Lower lobe of right lung (tissue), 2 donors: ENCODE measurements at regions not wholly inside any gene's neighbourhood (a gene's known extent, or its start where the extent isn't known, plus 50 kb on each side); places are given as distances from the start of the nearest gene placed in this dataset.
A peak's percentile ranks its signal among the peaks of the same experiment; 100 is the strongest.
"Not testable (repeated sequence)": the region's sequence is repeated elsewhere in the genome, so short reads cannot be mapped to it uniquely, and the experiment has no call there.

Experiments used
- ATAC-seq, 2 donors: fragments of 200-7000 bp; cut with Tn5 transposase; one replicate each; pipeline ENCODE4 v1.9.1; 2020 to 2022; ENCODE audit warnings: mild to moderate bottlenecking in 2 of 2, moderate library complexity in 2 of 2
- DNase-seq: peaks from one replicate; pipeline ENCODE4 v3.0.0-alpha.2; 2020
- H3K27ac ChIP-seq: fragments of 200-600 bp; one replicate; pipeline ENCODE4 v1.8.0; 2022
- H3K27me3 ChIP-seq: fragments of 200-600 bp; one replicate; pipeline ENCODE4 v1.8.0; 2022; ENCODE audit warnings: low read depth
- H3K36me3 ChIP-seq: fragments of 200-600 bp; one replicate; pipeline ENCODE4 v1.8.0; 2022; ENCODE audit warnings: mild to moderate bottlenecking
- H3K4me1 ChIP-seq: fragments of 200-600 bp; one replicate; pipeline ENCODE4 v1.8.0; 2022
- H3K4me3 ChIP-seq: fragments of 200-600 bp; one replicate; pipeline ENCODE4 v1.8.0; 2022; ENCODE audit warnings: mild to moderate bottlenecking
- H3K9me3 ChIP-seq: fragments of 200-600 bp; one replicate; pipeline ENCODE4 v1.8.0; 2022
- intact Hi-C: fragments of 100-400 bp; cut with DNase I; formaldehyde crosslinking; loops from one replicate; pipeline ENCODE4 v1.11.0; 2022
- TF ChIP-seq, protein P1 (sequence below): fragments of 200-600 bp; IDR thresholded peaks from one replicate; pipeline ENCODE4 v1.8.0; 2022; ENCODE audit warnings: antibody characterized with exemption, mild to moderate bottlenecking
- donor health status: DM: no; HTN: yes; CAD: no; lungs with severe emphysema.

DNA sequence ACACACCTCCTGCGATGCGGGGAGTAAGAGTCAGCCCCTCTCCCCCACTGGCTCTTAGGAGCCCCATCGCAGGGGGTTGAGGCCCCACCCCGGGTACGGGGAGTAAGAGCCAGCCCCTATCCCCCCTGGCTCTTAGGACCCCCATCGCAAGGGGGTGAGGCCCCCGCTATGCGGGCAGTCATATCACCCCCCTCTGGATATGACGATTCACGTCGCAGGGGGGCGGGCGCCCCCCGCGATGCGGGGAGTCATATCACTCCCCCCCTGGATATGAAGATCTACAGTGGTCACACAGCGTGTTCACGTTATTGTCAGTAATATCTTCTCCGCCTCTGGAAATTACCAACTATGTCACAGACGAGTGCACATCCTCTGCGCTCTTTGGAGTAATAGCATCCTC, 61.1 kb downstream of the DEFB131A start:
- H3K27me3 ChIP-seq, H3K4me3 ChIP-seq, H3K4me1 ChIP-seq, ATAC-seq, H3K9me3 ChIP-seq, H3K36me3 ChIP-seq, intact Hi-C loops, H3K27ac ChIP-seq, DNase-seq: not testable (repeated sequence)

DNA sequence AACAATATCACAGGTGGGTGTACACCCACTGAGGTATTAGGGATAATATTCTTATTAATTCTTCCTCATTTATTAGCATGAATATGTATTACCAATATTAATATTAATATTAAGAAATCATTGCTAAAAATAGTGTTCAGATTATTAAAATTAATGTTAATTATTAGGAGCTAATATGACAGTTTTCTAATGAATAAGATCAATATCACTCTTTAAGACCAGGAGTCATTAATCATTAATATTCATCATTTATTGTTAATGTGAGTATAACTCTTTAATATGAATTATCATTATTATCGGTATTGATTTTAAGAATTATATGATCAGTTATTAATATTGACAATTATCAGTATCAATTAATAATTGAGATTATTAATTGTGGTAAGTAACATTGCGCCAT, 62.5 kb downstream of the DEFB131A start:
- H3K4me3 ChIP-seq, intact Hi-C loops, H3K27ac ChIP-seq, ATAC-seq, H3K27me3 ChIP-seq, H3K9me3 ChIP-seq, H3K4me1 ChIP-seq, DNase-seq, H3K36me3 ChIP-seq: not testable (repeated sequence)

DNA sequence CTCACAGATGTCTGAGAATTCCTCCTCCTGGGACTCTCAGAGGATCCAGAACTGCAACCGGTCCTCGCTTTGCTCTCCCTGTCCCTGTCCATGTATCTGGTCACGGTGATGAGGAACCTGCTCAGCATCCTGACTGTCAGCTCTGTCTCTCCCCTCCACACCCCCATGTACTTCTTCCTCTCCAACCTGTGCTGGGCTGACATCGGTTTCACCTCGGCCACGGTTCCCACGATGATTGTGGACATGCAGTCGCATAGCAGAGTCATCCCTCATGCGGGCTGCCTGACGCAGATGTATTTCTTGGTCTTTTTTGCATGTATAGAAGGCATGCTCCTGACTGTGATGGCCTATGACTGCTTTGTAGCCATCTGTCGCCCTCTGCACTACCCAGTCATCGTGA, 68.7 kb downstream of the DEFB131A start:
- intact Hi-C loops, H3K36me3 ChIP-seq: not testable (repeated sequence)

DNA sequence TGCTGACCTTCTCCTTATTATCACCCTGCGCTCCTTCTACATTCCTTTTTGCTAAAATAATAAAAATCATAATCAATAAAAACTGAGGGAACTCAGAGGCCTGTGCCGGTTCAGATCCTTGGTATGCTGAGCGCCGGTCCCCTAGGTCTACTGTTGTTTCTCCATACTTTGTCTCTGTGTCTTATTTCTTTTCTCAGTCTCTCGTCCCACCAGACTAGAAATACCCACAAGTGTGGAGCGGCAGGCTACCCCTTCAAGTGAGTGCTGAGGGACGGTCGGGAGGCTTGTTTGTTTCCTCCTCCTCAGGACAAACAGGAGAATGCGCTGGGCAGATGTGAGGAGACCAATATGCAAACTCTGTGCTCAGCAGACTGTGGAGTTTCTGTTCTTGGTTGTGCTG, 75.4 kb downstream of the DEFB131A start:
- H3K27ac ChIP-seq, ATAC-seq, H3K4me3 ChIP-seq, H3K4me1 ChIP-seq, H3K27me3 ChIP-seq, H3K36me3 ChIP-seq, H3K9me3 ChIP-seq, intact Hi-C loops, DNase-seq: not testable (repeated sequence)

More for the DNA sequence above, 68.7 kb downstream of the DEFB131A start:
- not testable (repeated sequence) for ATAC-seq, DNase-seq, H3K9me3 ChIP-seq, H3K4me1 ChIP-seq, H3K27ac ChIP-seq, H3K4me3 ChIP-seq, H3K27me3 ChIP-seq

DNA sequence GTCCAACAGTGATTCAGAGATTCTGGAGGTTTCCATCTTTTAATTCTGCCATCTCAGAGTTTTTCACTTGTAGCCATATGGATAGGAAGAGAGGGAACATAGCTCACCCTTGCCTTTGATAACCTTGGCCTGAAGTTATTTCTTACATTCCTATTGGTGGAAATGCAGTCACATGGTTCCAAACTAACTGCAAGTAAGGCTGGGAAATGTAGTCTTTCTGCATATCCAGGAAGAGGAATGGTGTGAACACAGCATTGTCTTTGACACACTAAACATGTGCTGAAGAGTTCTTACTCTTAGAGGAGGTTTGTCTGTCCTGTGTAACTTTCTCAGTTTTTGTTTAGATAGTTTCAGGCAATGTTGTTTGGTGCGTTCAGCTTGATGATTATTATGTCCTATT, 78.7 kb downstream of the DEFB131A start:
- intact Hi-C loops, DNase-seq, H3K4me3 ChIP-seq, ATAC-seq, H3K4me1 ChIP-seq, H3K9me3 ChIP-seq, H3K36me3 ChIP-seq, H3K27me3 ChIP-seq, H3K27ac ChIP-seq: not testable (repeated sequence)

DNA sequence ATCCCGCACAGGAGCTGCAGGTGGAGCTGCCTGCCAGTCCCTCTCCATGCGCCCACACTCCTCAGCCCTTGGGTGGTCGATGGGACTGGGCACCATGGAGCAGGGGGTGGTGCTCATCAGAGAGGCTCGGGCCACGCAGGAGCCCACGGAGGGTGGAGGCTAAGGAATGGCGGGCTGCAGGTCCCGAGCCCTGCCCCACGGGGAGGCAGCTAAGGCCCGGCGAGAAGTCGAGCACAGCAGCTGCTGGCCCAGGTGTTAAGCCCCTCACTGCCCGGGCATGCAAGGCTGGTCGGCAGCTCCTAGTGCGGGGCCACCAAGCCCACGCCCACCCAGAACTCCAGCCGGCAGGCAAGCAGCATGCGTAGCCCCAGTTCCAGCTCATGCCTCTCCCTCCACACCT, 80.2 kb downstream of the DEFB131A start:
- intact Hi-C loops, H3K27me3 ChIP-seq, H3K4me3 ChIP-seq, H3K36me3 ChIP-seq, DNase-seq, H3K9me3 ChIP-seq, ATAC-seq, H3K4me1 ChIP-seq, H3K27ac ChIP-seq: not testable (repeated sequence)

DNA sequence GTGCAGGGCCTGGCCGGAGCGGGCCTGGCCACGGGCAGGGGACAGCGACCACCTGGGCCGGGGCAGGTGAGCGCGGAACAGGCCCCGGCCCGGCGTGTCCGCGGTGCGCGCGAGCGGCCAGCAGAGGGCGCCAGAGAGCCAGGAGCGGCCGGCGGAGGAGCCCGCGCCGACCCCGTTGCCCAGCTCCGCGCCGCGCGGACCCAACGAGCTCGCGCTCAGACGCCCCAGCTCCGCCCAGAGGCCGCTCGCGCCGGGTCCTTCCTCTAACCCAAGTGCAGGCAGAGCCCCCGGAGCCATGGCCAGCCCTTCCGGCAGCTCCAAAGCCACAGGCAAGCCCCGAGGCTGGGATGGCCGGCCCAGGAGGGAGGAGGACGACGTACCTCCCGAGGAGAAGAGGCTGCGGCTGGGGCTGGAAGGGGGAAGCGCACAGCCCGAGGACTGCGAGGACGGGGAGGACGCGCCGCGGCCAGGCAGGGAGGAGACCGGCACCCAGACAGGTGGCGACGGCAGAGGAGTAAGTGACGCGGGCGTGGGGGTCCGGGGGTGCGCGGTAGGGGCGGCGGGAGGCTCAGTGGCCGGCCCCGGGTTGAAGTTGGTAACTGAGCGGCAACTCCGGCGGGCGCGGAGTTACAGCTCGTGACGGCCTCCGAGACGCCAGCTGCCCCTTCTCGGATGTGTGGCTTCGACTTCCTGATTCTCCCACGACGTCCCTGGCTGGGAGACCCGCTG, 88.1 kb downstream of the DEFB131A start:
- peak in 1 of 2 donors; percentile 66 for ATAC-seq
- H3K4me1 ChIP-seq, H3K36me3 ChIP-seq, intact Hi-C loops, H3K9me3 ChIP-seq, H3K27me3 ChIP-seq: not testable (repeated sequence)
- peak; percentile 89 for DNase-seq
- TF ChIP-seq, protein P1, sequence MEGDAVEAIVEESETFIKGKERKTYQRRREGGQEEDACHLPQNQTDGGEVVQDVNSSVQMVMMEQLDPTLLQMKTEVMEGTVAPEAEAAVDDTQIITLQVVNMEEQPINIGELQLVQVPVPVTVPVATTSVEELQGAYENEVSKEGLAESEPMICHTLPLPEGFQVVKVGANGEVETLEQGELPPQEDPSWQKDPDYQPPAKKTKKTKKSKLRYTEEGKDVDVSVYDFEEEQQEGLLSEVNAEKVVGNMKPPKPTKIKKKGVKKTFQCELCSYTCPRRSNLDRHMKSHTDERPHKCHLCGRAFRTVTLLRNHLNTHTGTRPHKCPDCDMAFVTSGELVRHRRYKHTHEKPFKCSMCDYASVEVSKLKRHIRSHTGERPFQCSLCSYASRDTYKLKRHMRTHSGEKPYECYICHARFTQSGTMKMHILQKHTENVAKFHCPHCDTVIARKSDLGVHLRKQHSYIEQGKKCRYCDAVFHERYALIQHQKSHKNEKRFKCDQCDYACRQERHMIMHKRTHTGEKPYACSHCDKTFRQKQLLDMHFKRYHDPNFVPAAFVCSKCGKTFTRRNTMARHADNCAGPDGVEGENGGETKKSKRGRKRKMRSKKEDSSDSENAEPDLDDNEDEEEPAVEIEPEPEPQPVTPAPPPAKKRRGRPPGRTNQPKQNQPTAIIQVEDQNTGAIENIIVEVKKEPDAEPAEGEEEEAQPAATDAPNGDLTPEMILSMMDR = peak; percentile 70
- peak overlapping the region; percentile 60 for H3K4me3 ChIP-seq
- peak overlapping the region; percentile 41 for H3K27ac ChIP-seq

DNA sequence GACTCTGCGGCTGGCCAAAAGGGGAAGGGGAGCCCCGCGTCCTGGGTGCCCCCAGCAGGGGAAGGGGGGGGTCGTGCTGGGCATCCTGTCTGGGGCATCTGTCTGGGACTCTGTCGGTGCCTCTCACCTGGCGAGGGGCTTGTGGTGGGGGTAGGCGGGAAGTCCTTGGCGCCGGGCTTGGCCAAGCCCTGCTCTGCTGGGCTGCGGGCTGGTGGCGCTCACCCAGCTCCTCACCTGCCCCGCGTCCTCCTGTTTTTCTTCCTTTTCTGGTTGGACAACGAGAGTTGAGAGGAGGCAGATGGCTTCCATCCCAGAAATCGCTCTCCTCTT, 88.6 kb downstream of the DEFB131A start:
- H3K4me1 ChIP-seq, DNase-seq, intact Hi-C loops, H3K36me3 ChIP-seq, H3K27me3 ChIP-seq, ATAC-seq, H3K9me3 ChIP-seq, H3K27ac ChIP-seq: not testable (repeated sequence)
- H3K4me3 ChIP-seq = peak overlapping the region; percentile 60

DNA sequence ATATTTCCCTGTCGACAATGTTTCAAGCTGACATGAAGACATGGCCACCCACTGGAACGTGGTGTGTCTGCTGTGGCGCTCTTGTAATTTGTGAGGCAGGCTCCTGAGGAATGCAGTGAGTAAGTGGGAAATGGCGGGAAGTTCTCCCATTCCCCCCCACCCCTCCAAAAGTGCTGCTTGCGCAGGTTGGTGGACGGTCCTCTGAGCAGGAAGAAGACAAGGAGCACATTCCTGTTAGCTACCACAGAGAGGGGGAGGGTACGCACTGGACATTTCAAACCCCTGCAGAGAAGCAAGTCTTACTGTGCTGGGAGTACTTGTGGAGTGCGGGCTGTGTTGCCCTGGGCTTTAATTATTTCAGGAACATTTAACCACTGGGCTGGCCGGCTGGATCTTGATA, 92.9 kb downstream of the DEFB131A start:
- H3K36me3 ChIP-seq, H3K4me3 ChIP-seq, intact Hi-C loops, H3K4me1 ChIP-seq, H3K9me3 ChIP-seq, H3K27ac ChIP-seq, ATAC-seq, DNase-seq, H3K27me3 ChIP-seq: not testable (repeated sequence)

DNA sequence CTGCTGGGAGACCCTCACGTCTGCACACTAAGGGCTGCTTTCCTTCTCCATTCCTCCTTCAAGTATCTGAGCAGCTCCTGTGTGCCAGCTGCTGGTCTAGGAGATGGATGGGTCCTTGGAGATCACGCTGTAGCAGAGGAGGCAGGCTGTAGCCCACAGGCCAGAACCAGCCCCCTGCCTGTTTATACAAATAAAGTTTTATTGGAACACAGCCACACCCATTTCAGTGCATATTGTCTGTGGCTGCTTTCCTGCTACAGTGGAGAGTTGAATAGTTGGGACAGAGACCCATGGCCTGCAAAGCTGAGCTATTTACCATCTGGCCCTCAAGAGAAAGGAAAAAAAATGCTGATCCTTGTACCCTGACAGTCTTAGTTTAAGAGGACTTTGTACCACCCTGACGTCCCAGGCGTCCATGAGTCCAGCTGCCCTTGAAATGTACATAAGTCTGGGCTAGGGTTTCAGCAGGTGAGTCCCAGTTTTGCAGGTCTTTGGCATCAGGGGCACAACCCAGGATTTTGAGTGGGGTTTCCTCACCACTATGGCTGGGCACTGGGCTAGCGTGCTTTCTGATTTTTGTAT, 95.8 kb downstream of the DEFB131A start:
- H3K27ac ChIP-seq, DNase-seq, ATAC-seq, H3K4me3 ChIP-seq, H3K36me3 ChIP-seq, intact Hi-C loops, H3K27me3 ChIP-seq, H3K9me3 ChIP-seq, H3K4me1 ChIP-seq: not testable (repeated sequence)

DNA sequence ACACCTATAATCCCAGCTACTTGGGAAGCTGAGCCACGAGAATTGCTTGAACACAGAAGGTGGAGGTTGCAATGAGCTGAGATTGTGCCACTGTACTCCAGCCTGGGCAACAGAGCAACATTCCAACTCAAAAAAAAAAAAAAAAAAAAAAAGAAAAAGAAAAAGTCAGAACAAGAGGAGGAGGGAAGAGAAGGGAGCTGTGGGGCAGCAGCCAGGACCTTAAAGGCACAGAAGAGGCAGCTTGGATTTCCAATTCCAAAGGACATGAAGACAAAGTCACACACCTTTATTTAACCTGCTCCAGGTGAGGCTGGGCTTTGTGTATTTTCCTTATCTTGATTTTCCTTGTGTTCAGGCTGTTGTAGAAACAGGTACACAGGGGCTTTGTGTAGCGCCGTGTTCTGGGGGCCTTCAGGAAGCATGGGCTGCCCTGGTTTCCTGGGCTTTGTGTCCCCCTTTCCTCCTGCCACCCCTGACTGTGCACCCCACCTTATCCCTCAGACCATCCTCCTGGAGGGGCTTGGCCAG, 97.2 kb downstream of the DEFB131A start:
- DNase-seq, H3K27me3 ChIP-seq, H3K27ac ChIP-seq, H3K36me3 ChIP-seq, intact Hi-C loops, H3K4me1 ChIP-seq, ATAC-seq, H3K9me3 ChIP-seq, H3K4me3 ChIP-seq: not testable (repeated sequence)

DNA sequence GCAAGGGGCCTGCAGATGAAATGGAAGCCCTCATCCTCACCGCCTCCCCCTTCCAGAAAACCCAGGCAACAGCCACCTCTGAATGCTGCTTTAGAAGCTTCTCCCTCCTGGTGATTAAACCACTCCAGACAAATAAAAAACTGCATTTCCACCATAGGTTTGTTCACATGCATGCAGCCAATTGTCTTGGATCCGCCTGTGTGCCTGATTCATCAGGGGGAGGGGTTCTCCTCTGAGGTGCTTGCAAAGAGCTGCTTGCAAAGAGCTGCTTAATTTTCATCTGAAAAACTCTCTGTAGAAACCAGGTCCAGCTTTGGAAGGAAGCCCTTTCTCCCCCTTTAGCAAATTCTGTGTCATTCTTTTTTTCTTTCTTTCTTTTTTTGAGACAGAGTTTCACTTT, 100.6 kb downstream of the DEFB131A start:
- intact Hi-C loops, H3K4me3 ChIP-seq: not testable (repeated sequence)

DNA sequence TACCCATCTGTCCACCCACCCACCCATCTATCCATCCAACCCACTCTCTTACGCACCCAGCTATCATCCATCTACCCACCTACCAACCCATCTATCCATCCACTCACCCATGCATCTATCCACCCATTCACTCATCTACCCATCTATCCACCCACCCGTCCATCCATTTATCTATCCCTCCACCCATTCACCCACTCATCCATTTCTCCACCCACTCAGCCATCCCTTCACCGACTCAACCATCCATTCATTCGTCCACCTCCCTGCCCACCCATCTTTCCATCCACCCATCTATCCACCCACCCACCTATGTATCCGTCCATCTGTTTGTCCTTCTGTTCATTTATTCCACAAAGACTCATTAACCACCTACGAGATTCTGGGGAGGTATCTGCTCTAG, 103.3 kb downstream of the DEFB131A start:
- H3K4me1 ChIP-seq, H3K36me3 ChIP-seq, H3K27me3 ChIP-seq, intact Hi-C loops, ATAC-seq, H3K4me3 ChIP-seq, H3K27ac ChIP-seq, DNase-seq, H3K9me3 ChIP-seq: not testable (repeated sequence)

More for the DNA sequence above, 100.6 kb downstream of the DEFB131A start:
- not testable (repeated sequence) for ATAC-seq, H3K36me3 ChIP-seq, H3K9me3 ChIP-seq, H3K4me1 ChIP-seq, DNase-seq, H3K27me3 ChIP-seq, H3K27ac ChIP-seq
